Stimulated activated CD8-positive, alpha-beta memory T cell treated with anti-CD3 and anti-CD28 coated beads, Interleukin-7, amount 100 ng/mL, for 24 hours (primary cell): ENCODE measurements at regions not wholly inside any gene's neighbourhood (a gene's known extent, or its start where the extent isn't known, plus 50 kb on each side); places are given as distances from the start of the nearest gene placed in this dataset.
"Not testable (repeated sequence)": the region's sequence is repeated elsewhere in the genome, so short reads cannot be mapped to it uniquely, and the experiment has no call there.

ENCODE experiments used
- DNase-seq: peaks from one replicate; pipeline ENCODE4 v3.0.0-alpha.2; 2020; ENCODE audit warnings: low read depth

- no peak for DNase-seq
Measured at GRCh38 chr22:48307931-48308330, 1519.7 kb downstream of the BRD1 start.

GRCh38 chr22:48306785-48307510 is 1520.7 kb downstream of the BRD1 start:
- DNase-seq: no peak

GRCh38 chr22:48306284-48306683 is 1521.4 kb downstream of the BRD1 start:
- no peak for DNase-seq

- no peak for DNase-seq
Measured at GRCh38 chr22:48305726-48306235, 1521.9 kb downstream of the BRD1 start.

- DNase-seq: no peak
Measured at GRCh38 chr22:48303369-48303725, 1524.3 kb downstream of the BRD1 start.

GRCh38 chr22:48302657-48303368 is 1524.9 kb downstream of the BRD1 start:
- DNase-seq: no peak

- no peak for DNase-seq
Measured at GRCh38 chr22:48301908-48302307, 1525.8 kb downstream of the BRD1 start.

GRCh38 chr22:48301421-48301820 is 1526.3 kb downstream of the BRD1 start:
- DNase-seq: no peak

GRCh38 chr22:48300877-48301276 is 1526.8 kb downstream of the BRD1 start:
- no peak for DNase-seq

- no peak for DNase-seq
Measured at GRCh38 chr22:48299801-48300200, 1527.9 kb downstream of the BRD1 start.

GRCh38 chr22:48299124-48299523 is 1528.5 kb downstream of the BRD1 start:
- DNase-seq: no peak

GRCh38 chr22:48297296-48297695 is 1530.4 kb downstream of the BRD1 start:
- no peak for DNase-seq

GRCh38 chr22:48289954-48290353 is 1527.5 kb downstream of the TBC1D22A start:
- DNase-seq: not testable (repeated sequence)

GRCh38 chr22:48288376-48288940 is 1526.0 kb downstream of the TBC1D22A start:
- DNase-seq: no peak

- DNase-seq: no peak
Measured at GRCh38 chr22:48287031-48287430, 1524.6 kb downstream of the TBC1D22A start.

- no peak for DNase-seq
Measured at GRCh38 chr22:48284671-48285070, 1522.2 kb downstream of the TBC1D22A start.

- DNase-seq: no peak
Measured at GRCh38 chr22:48282804-48283203, 1520.4 kb downstream of the TBC1D22A start.

GRCh38 chr22:48279461-48279756 is 1517.0 kb downstream of the TBC1D22A start:
- DNase-seq: no peak

GRCh38 chr22:48278620-48279460 is 1516.4 kb downstream of the TBC1D22A start:
- no peak for DNase-seq

GRCh38 chr22:48277868-48278581 is 1515.6 kb downstream of the TBC1D22A start:
- no peak for DNase-seq

GRCh38 chr22:48276994-48277867 is 1514.8 kb downstream of the TBC1D22A start:
- no peak for DNase-seq
